DND-41 (cell line): ENCODE measurements at regions not wholly inside any gene's neighbourhood (a gene's known extent, or its start where the extent isn't known, plus 50 kb on each side); places are given as distances from the start of the nearest gene placed in this dataset.
"Not testable (repeated sequence)": the region's sequence is repeated elsewhere in the genome, so short reads cannot be mapped to it uniquely, and the experiment has no call there.

Experiments used
- EZH2 ChIP-seq: IDR thresholded peaks from 3 replicates; pipeline ENCODE4 v1.6.1; 2012; ENCODE audit warnings: borderline replicate concordance, low read depth, mild to moderate bottlenecking, moderate library complexity, low read length, inconsistent platforms; ENCODE audit not compliant: severe bottlenecking
- TF ChIP-seq, protein P1 (sequence below): IDR thresholded peaks from 2 replicates; pipeline ENCODE4 v1.5.1; 2012; ENCODE audit warnings: borderline replicate concordance, low read length, moderate library complexity, mild to moderate bottlenecking; ENCODE audit not compliant: poor library complexity, severe bottlenecking; ENCODE audit errors: extremely low read depth

DNA sequence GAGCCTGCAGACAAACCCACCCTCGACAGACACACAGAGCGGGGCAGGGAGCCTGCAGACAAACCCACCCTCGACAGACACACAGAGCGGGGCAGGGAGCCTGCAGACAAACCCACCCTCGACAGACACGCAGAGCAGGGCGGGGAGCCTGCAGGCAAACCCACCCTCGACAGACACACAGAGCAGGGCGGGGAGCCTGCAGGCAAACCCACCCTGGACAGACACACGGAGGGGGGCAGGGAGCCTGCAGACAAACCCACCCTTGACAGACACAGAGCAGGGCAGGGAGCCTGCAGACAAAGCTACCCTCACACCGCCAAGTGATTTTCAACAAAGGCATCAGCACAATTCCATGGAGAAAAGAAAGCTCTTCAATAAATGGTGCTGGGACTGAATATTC is 52.5 kb upstream of the METRNL start:
- TF ChIP-seq, protein P1, sequence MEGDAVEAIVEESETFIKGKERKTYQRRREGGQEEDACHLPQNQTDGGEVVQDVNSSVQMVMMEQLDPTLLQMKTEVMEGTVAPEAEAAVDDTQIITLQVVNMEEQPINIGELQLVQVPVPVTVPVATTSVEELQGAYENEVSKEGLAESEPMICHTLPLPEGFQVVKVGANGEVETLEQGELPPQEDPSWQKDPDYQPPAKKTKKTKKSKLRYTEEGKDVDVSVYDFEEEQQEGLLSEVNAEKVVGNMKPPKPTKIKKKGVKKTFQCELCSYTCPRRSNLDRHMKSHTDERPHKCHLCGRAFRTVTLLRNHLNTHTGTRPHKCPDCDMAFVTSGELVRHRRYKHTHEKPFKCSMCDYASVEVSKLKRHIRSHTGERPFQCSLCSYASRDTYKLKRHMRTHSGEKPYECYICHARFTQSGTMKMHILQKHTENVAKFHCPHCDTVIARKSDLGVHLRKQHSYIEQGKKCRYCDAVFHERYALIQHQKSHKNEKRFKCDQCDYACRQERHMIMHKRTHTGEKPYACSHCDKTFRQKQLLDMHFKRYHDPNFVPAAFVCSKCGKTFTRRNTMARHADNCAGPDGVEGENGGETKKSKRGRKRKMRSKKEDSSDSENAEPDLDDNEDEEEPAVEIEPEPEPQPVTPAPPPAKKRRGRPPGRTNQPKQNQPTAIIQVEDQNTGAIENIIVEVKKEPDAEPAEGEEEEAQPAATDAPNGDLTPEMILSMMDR: not testable (repeated sequence)
- TF ChIP-seq EZH2: not testable (repeated sequence)
